ENCODE measurements at regions not wholly inside any gene's neighbourhood (a gene's known extent, or its start where the extent isn't known, plus 50 kb on each side); places are given as distances from the start of the nearest gene placed in this dataset.

DNA sequence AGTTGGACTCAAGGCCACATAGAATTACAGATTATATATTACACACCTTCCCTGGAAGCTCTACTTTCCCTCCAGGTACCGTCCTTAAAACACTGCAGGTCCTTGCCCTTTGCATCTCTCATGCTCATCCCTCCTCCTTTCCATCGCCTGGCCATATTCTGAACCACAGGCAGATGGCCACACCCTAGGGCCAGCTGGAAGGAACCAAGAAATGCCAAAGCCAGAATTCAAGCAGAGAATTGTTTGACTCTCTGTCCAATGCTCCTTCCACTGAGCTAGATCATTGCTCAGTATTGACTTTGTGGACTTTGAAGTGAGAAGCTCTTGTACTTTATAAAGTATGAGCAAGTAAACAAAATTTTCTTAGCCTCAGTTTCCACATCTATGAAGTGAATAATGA, 170.3 kb upstream of the SLC24A5 start:
- no peak for DNase-seq

DNA sequence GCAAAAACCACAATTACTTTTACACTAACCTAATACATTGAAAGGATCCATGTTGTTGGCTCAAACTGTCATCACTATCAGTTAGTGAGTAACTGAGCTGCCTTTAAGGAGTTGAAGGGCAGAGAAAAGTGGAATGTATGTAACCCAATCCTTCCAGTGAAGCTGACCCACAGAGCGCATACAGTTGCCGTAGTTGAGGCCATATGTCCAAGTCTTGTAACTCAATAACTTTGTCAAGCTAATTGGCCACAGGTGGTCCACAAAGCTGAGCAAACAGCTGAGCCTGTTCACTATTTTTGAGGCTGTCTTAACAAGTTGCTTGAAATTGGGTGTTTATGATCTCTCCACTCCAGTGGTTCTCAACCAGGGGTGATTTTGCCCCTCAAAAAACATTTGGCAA, 169.0 kb upstream of the SLC24A5 start:
- DNase-seq, result no peak

DNA sequence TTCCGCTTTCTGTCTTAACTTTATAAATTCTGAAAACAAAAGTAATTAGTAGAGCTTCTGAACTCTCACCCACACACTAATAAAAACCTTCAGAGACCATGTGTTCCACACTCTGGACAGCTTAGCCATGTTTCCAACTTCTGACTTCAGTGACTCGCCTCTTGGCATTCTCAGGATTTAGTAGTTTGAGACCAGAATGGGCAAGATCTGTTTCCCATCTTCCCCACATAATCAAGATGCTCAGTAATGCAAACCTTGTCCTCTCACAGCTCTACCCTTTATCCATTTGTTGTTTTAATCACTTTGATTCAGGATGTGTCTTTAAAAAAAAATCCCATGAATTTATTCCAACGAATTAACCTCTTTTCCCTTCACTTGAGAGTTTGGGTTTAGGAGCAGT, 166.6 kb upstream of the SLC24A5 start:
- no peak for DNase-seq

DNA sequence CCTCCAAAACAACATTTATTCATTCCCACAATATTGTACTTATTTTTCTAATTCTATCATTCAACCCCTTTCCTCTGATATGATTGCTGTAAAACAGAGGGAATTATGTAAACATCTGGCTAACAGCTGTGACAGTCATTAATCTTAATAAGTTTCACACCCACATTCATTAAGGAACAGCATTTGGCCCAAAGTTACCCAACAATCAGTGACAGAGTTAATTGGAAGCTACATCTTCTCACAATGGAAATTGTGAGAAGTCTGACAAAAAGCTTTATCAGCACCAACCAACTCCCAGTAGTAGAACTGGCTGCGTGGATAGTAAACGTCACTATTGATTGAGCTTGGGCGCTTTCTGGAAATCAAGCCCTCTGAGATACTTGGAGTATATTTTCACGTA, 165.8 kb upstream of the SLC24A5 start:
- no peak for DNase-seq

DNA sequence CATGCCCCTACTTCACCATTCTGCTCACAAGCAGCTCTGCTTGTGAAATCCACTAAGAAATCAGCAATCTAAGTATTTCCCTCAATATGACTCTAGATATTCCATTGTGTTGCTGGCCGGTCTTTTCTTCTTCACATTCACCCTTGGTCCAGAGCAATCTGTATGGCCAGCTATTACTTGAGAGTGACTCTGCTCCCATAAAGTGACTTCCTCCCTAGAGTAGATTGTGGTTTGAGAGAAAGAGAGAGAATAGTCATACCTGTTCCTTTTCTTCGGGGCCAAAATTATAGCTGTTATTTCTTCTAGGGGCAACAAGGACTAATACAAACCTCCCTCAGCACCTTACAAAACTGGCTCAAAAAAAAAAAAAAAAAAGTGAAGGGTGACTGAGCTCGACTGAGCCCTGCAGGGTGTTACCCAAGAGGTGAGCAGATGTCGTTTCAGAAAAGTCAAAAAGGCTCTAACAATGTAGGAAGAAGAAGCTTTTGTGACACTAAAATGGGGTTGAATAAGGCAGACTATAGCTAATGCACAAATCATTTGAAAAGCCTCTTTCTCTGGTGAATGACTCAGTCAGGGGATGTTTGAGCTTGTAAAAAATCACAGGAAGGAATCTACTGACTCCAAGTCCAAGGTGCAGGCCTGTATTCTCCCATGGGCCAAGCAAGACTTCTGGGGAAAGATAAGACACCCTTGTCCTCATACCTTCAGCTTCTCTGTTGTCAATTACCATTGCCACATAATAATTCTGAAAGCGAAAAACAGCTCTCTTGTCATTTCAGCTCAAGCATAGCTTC, 161.0 kb upstream of the SLC24A5 start:
- no peak for DNase-seq

DNA sequence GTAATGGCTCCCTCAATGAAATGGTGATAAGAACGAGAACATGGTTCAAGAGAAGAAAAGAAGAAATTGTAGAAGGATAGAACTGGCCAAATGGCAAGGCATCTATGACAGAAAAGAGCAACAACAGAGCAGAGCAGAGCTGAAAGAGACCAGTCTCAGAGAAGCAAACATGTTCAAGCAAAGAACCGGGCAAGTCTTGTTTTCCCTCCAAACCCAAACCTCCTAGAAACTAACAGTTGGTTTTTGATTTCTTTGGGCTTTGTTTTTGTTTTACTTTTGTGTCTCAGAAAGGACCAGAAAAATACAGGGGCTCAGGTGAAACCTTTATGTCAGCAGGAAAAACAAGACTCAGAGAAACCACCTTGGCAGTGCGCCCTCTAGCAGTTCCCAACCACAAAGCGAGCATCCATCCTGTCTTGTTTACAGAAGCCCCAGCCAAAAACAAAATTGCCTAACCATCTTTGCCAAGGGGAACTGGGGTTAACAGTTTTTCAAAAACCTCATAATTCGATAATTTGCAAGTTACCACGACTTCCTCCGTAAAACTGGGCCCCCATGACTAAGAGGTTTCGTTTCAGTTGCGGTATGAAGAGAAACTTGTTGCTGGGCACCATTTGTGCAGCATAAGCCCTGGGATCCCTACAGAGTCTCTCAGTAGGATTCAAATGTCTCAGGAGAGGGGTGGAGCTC, 159.2 kb upstream of the SLC24A5 start:
- DNase-seq, result no peak

DNA sequence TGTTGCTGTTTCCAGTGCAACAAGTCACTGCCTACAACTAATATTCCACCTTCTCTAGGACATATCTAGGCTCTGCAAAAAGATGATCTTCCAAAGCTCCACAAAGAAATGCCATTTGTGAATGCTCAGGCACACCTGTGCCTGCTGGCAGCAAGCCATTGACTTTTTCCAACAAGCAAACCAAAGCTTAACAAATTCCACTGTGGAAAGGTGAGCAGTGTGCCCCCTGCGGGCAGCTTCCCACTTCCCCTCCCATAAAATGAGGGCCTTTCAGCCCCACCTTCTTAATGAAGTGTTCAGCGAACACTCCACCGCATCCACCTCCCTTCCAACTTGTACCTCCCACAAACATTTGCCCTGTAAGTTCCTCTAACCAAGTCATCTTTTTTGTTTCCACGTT, 157.5 kb upstream of the SLC24A5 start:
- no peak for DNase-seq

DNA sequence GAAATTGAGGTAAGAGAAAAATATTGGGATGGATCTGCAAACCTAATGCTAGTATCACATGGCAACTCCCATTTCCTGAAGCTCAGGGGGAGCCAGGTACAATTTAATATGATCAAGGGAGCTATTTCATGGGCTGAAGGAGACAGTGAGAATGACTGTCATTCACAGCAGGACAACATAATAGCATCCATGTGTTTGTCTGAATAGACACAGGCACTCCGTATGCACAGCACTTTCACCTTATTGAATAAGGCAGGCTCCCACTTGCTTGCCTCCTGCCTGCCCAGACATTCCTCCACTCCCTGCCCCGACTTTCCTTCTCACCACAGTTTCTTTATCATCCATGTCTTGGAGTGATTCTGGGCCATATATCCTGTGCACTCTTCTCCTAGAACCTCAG, 156.6 kb upstream of the SLC24A5 start:
- DNase-seq, result no peak

DNA sequence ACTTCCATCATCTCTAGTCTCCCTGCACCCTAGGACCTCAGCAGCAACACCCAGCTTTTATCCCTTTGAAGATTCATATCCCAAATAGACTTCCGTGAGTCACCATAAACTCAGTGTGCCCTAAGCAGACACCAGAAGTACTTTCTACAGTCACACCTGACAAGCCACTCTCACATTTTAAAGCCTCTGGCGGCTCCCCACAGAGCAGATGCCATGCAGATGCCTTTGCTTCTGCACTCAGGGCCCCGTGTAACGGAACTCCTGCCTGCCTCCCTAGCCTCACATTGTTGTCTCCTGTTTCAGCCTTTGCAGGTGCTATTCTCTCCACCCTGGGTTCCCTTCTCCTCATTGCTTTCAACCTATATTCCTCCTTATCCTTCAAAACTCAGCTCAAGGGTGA, 155.5 kb upstream of the SLC24A5 start:
- no peak for DNase-seq

DNA sequence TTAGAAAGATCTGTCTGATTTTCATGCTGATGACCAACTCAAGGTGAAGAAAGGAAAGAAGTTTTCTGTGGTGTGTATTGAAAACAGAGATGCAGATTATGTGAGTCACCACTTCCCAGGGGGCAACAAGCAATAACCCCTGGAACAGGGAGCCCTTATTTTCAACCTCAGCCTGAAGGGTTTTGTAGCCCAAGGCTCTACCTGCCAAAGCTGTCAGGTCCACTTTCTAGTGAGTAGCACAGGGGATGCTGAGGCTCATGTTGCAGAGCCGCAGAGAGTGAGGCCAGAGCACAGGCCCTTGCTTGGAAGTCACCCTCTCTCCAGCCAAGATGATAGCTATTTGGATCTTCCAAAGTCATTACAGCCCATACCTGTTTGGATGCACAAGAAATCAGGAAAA, 152.2 kb upstream of the SLC24A5 start:
- DNase-seq, result no peak

DNA sequence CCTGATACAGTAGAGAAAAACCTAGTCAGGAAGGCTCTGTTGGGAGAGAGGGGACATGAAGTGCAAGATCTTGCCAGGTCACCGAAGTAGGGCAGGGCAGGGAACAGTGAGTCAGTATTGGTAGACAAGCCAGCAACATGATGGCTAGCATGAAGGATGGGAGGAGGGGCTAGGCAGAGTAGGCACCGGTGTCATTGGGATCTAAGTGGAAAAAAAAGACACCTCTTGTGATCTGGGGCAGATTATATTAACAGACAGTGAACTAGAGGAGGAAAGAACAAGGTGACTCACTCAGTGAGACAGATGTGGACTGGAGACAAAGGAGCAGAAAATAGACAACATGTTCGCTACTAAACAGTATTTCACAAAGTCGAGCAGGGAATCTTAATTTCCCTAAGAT, 149.2 kb upstream of the SLC24A5 start:
- DNase-seq, result no peak

DNA sequence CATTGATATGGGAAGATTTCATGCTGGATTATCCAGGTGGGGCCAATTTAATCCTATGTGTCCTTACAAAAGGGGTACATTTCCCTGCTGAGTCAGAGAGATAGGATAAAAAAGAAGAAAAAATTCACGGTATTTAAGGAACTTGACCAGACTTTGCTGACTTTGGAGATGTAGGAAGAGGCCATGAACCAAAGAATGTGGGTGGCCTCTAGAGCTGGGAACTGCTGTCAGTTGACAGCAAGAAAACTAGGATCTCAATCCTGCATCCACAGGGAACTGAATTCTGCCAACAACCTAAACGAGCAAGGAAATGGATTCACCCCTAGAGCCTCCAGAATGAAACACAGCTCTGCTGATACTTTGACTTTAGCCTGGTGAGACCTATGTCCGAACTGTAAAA, 148.1 kb upstream of the SLC24A5 start:
- DNase-seq, result peak; percentile 38

DNA sequence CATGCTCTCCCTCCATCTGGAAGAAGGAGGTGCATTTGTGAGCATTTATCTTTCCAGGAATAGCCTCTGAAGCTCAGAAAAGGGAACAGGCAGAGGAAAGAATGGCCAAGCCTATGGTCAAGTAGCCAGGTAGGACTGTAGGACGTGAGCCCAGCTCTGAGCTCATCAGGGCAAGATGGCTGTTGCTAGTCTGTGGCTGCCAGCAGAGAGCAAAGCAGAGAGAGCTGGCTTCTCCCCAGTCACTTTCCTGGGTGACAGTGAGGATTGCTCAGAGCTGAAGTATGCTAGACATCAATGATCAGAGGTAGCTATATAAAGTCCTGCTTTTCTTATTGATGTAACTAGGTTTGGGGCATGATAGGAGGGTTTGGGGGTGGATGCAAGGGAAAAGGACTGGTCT, 146.1 kb upstream of the SLC24A5 start:
- no peak for DNase-seq

DNA sequence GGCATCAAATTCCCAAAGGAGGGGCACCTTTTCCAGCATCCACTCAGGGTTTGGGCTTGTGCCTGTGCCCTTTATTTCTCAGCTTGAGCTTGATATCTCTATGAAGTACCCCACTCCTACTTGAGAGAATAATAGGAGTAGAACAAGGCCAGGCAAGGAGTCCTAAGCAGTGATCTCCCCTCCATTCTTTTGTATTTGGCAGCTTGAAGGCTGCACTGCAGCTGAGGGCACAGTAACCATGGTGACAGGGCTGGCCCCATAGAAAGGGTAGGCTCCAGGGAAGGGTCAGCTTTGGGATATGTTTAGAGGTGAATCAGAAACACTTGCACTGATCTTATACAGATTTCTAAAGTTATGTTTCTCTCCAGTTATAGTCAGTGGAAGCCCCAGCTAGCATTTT, 145.4 kb upstream of the SLC24A5 start:
- no peak for DNase-seq

DNA sequence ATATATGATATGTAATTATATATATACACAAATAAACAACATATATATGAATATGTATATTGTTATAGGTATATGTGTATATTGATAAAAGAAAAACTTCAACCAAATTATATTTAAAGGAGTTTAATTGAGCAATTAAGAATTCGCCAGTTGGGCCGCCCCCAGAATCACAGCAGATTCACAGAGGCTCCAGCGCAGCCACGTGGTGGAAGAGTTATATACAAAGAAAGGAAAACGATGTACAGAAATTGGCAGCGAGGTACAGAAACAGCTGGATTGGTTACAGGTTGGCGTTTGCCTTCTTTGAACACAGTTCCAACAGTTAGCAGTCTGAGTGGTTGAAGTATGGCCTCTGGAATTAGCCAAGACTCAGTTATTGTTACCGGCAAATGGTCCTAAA, 137.3 kb upstream of the SLC24A5 start:
- no peak for DNase-seq

DNA sequence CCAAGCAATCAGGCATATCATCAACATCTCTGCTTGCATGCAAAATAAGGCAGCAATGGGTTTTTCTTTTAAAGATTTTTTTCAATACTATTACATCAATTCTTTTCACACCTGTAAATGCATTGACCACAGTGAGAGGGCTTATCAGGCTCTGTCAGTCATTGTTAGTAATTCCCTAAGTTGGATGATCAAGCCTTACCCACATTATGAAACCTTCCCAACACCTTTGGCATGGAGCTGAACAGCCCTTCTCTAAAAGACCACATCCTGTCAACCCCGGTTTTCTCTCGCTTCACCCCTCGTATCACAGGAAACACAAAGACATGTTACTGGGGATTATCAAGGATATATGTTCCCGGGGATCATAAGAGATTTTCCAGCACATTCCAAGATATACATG, 135.2 kb upstream of the SLC24A5 start:
- DNase-seq, result no peak

DNA sequence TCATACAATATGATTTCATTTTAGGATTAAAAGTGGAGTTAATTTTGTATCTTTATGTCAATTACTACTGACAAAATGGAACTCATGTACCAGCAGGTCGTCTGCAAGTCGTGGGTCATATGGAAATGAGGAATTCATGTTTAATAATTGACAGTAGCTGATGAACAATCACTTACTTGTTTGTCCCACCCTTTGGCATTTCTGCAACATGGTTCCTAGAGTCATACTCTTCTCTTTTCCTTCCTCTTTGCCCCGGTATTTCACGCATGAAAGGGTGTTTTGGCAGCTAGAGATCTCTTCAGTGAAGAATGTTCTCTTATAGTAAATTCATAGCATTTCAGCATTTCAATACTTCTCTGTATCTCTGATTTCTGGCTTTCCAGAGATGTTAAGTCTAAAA, 133.3 kb upstream of the SLC24A5 start:
- DNase-seq, result no peak

DNA sequence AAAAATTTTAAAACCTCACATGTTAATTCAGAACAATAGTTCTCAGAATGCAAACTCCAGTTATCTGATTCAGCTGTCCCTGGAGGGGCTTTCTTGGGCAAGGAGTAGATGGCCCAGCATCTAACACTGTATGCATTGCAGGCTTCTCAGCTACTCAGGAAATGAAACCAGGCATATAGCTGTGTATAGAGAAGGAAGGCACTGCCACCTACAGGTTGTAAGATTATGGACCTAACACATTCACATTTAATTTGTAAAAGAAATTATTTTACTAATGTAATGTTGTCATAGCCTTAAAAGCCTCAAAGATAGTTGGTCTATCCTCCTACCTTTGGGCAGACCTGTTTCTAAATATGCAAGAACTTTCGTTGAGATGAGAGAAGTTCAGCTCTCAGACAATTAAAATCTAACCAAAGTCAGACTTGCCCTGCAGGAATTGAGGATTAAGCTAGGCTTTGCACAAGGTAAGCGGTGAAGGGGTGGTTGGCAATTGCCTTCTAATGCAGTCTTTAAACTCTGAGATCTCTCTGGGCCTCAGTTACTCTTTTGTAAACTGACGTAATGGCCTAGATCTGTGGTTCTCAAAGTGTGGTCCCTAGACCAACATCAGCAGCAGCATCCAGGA, 132.8 kb upstream of the SLC24A5 start:
- peak; percentile 75 for DNase-seq

DNA sequence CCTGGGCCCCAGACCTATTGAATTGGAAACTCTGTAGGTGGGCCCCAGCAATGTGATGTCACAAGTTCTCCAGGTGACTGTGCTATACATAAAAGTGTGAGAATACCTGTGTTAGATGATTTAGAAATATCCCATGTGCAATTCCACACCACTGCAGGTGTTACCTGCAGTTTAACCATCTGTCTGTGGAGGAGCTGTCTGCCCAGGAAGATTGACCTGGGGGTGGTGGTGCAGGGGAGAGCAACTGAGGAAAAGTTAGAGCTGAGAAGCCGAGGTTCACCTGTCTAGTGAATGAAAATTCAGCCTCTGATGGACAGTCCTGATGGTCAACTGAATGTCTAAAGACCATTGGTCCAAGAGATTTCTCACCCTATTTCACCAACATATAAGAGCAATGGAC, 132.2 kb upstream of the SLC24A5 start:
- DNase-seq, result no peak

DNA sequence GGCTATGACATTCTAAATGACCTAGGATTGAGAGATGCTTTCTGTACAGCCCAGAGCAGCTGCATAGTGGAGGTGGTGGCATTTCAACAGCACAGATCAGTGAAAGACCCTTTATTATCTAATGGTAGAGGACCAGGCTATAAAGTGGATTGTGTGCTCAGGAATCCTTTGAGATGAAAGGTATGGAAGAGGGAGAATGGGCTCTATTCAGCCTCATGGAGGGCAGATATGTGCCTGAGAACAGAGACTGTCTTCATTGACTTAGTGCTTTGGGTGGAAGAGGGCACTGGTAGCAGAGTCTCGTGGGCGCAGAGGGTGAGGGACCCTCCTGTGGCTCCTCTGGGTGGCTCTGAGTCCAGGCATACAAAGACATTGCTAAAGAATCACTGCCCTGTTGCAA, 130.0 kb upstream of the SLC24A5 start:
- no peak for DNase-seq

DNA sequence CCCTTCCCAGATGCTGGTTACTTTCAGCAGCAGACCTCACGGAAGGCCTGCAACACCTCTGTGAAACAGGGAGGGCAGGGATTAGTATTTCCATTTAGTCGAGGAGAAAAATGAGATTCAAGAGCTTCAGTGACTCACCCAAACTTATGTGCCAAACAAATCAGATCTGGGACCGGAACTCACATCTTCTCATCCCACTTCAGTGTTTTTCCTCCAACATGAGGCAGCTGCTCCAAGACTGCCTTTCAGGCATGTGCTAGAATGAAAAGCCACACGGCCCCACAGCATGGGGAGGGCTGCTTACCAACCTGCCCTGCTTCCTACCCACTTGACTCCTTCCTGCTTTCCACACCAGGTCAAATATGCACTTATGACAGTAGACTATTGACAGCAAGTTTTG, 129.4 kb upstream of the SLC24A5 start:
- DNase-seq, result no peak

DNA sequence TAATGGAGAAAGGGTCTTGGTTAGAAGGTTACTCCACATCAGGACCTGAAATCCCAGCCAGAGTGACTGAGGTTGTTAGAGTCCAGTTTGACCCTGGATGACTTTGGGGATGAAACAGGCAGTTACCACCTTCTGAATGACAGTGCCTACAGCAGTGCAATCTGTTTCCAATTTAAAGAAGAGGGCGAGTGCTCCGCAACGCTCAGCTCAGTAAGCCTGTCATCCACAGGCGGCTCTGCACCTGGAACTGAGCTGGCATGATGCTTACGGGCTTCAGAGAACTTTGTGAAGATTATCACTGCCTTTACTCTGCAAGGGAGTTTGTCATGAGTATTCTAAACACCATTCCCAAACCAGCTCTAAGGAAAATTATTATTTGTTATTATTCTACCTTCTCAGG, 127.7 kb upstream of the SLC24A5 start:
- DNase-seq, result no peak

DNA sequence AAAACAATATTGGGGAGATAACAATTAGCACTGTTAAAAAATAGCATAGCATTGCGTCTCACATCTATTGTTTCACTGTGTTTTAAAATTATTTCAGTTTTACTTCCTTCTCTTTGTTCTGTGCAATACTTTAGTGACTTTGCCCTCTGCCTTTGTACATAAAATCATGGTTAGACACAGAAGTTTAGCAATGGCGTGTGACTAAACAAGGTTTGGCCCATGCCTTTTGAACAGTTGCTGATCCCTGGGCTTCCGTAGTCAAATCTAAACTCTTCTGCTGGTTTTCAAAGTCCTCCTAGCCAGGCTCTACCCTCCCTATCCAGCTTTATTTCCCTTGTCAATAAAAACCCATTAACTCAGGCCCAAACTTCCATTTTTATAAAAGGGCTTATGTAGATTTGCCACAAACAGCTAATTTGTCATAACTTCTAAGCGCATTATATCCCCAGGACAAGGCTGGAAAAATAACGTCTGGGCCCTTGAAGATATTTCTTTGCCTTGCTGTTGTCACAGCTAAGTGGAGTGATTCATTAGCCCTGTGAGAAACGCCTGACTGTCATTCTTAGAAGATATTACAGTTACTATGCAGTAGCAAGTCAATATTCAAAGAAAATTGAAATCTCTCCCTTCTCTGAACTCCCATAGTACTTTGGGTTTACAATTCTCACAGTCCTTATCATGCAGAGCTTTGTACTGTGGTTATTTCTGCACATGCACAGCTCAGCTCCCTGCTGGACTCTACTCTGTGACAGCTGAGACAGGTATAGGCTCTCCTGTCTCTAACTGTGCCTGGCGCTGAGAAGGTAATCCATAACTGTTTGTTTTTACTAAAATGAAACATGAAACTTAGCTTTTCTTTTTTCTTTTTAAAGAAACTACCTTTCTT, 123.4 kb upstream of the SLC24A5 start:
- DNase-seq, result no peak

Measured in fibroblast of skin of scalp (primary cell).